Hematopoietic multipotent progenitor cell (in vitro differentiated cells): ENCODE measurements at regions not wholly inside any gene's neighbourhood (a gene's known extent, or its start where the extent isn't known, plus 50 kb on each side); places are given as distances from the start of the nearest gene placed in this dataset.
"Not testable (repeated sequence)": the region's sequence is repeated elsewhere in the genome, so short reads cannot be mapped to it uniquely, and the experiment has no call there.

Experiments
- DNase-seq, 3 donors: peaks; one replicate each; pipeline ENCODE4 v3.0.0-alpha.2; 2011 to 2015; ENCODE audit warnings: low read depth in 2 of 3, low spot score in 2 of 3

DNA sequence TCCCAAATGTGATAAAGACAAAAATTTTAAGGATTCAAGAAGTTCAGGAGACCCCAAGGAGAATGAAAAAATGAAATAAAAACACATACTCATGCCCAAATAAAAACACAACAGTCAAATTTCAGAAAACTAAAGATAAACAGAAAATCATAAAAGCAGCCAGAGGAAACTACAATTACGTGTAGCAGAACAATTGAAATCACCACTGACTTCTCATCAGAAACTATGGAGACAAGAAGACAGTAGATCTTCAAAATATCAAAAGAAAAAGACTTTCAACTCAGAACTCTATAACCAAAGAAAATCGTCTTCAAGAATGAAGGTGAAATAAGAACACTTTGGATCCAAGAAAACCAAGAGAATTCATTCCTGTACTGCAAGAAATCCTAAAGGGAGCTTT is 54.9 kb downstream of the DIO3 start:
- no peak for DNase-seq

DNA sequence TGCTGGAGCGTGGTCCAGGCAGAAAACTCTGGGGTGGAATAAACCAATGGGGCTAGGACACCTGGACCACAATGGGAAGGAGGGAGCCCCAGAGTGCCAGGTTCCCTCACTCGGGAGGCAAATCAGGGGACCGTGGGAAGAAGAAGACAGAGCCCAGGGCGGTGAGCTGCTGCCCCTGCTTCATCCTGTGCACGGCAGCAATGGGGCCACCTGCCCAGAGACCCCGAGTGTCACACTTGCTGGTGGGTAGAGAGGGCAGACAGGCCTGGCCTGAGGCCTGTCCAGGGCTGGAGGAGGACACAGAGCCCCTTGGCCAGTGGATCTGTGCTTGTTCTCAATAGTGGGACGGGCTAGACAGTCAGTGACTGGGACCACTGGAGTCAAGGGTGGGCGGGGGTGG is 58.2 kb downstream of the DIO3 start:
- DNase-seq = no peak

DNA sequence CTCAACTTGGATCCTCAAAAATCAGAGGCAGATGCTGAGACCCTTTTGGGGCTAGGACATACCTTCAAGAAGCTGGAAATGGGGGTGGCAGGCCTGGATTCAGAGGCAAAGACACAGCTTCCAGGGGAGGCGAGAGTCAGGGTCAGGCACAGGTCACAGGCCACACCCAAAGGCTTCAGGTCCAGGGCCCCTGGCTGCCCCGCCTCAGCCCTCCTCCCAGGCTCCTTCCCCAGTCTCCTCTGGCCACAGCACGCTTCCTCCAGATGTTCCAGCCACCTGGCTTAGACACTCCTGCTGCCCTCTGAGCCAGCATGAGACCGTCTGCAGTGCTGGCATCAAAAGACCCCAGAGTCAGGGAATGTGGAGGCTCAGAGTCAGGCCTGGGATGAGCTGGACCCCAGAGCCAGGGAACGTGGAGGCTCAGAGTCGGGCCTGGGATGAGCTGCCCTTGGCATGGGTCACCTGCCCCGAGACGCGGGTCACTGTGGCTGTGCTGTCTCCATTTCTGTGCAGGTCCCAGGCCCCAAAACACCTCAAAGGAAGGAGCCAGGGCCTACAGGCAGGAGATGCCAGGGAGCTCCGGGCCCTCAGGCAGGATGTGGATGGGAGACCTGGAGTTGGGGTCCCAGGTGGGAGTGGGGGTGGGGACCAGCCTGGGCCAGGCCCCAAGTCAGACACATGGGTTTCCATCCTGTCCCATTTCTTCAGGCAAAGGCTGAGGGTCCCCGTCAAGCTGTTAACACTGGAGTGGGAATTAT is 58.9 kb downstream of the DIO3 start:
- DNase-seq = no peak

DNA sequence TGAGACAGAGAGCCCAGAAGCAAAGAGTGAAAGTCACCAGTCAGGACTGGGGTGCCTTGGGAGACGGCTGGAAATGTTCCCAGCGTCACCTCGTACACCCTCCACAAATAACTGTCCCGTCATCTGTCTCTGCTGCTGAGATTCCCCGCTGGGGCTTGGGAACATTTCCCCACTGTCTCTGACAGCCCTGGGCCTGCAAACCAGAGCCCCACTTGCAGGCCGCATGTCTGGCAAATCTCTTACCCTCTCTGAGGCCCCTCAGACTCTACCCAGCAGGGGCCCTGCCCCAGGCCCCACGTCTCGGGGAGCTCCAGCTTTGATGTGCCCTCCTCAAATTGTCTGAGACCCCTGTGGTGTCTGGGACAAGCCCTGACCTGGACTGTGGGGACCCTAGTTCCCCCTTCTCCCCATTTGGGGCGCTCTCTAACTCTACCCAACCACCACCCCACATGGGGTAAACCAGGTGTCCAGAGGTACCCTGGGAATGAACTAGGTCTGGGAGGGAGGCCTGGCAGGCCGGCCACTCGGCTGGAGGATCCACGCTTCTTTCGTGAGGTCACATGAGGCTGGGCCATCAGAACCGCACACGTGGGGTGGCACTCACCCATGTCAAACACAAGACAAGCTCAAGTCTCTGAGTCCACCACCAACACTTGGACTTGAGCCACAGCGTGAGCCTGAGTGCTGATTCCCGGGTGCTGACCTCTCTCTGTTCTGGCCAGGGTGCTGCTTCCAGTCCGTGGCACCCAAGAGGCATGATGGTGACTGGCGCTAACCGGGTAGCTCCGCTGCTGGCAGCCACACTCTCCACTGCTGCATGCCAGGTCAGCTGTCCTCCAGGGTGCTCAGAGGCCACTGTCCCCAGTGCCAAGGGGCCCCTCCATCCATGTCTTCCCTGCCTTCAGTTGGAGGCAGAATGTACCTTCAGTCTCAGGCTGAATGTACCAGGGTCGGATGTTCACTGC is 59.8 kb downstream of the DIO3 start:
- DNase-seq = no peak

DNA sequence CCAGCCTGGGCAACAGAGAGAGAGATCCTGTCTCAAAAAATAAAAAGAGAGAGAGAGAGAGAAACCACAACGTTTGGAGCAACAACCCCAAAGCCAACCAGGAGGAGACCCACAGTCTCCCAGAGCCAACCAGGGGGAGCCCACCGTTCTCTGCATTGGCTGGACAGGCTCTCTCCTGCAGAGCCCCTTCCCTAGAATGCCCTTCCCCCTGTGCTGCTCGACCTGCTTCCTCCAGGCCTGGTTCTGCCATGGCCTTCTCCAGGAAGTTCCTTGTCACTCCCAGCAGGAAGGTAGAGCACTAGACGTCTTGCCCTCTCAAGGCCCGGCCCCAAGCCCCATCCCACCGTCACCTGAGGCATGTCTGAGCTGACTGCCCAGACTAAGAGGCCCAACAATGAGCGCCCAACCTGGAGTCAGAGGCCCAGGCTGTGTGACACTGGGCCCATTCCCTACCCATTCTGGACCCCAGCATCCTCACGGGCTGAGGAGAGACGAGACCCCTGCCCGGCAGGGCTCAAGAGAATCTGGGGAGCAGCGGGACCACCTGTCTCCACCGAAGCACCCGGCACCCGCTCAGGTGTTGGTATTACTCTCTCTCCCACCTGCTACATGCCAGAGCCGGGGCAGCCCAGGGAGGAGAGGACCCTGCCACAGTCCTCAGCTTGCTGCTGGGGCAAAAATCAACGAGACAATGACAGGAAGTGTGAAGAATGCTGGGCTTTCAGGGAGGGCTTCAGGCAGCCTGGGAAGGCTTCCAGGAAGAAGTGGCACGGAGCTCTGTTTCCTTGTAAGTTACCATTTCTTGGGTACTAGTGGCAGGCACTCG is 61.2 kb downstream of the DIO3 start:
- DNase-seq = no peak

DNA sequence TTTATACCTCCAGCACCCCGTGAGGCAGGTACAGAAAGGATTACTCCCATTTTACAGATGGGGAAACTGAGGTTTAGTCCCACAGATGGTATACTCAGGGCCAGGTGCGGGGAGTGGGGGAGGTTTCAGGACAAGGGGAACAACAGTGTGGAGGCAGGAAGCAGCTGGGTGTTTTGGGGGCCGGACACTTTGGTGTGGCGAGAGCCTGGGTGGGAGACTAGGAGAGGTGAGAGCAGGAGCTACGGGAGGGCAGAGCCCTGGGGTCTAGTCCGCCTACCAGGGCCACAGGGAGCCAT is 61.7 kb downstream of the DIO3 start:
- no peak for DNase-seq

DNA sequence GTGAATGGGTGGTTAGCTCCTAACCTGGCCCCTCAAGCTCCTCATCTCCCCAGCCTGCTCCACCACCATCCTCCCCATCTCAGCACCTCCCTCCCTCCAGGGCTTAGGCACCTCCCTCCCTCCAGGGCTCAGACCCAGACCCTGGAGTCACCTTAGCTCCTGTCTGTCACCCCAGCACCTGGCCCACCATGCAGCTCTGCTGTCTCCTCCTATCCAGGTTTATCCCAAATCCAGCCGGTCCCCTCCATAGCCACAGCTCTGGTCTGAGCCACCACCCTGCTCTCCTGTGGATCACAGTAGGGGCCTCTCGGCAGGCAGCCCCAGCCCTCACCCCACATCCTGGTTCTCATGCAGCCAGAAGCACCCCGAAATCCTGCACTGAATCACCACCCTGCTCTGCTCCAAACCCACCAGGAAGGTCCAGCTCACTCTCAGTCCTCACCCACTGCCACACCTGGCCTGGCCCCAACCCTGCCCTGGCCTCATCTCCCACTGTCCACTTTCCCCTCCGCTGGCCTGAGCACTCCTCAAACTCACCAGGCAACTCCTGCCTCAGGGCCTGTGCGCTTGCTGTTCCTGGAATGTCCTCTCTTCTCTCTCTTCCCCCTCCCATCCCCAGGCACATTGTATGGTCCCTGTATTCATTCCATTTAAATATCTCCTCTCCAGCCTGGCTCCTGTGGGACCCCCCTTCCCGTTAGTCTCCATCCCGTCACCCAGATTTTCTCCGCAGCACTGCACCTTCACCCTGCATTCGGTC is 62.6 kb downstream of the DIO3 start:
- DNase-seq = no peak

DNA sequence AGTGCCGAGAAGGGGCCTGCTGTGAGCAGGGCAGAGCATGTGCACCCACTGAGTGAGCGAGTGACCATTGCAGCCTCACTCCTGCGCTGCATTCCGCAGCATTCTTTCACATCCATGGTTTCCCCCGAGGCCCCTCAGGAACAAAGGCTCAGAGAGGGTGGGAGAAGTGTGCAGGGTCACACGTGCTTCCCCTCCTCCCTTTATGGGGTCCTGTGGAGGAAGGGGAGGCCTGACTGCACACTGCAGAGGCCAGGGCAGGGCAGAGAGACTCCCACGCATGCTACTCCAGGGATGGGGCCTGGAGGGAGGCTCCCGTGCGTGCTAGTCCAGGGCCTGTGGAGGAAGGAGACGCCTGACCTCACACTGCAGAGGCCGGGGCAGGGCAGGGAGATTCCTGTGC is 63.2 kb downstream of the DIO3 start:
- DNase-seq = no peak

DNA sequence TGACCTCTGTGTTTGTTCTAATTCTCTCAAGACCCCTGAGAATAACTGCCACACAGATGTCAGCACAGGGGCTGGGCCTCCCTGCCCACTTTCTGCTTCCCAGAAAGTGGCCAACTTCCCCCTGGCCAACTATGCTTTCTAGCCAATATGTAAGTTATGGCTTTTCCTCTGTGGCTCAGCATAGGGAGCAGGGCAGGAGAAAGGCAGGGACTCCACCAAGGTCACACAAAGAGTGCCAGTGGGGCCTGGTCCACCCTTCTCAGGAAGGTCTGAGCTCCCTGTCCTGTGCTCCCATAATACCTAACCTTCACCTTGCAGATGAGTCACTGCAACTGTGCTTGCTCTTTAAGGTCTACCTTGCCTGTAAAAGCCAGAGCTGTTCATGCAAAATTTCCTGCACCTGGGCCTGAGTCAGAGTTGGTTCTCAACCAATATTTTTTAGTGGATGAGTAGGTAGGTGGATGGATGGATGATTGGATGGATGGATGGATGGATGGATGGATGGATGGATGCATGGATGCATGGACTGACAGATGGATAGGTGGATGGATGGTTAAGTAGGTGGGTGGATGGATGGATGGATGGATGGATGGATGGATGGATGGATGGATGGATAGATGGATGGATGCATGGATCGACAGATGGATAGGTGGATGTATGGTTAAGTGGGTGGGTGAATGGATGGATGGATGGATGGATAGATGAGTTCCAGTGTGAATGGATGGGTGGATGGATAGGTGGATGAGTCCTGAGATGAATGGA is 64.2 kb downstream of the DIO3 start:
- DNase-seq = no peak

DNA sequence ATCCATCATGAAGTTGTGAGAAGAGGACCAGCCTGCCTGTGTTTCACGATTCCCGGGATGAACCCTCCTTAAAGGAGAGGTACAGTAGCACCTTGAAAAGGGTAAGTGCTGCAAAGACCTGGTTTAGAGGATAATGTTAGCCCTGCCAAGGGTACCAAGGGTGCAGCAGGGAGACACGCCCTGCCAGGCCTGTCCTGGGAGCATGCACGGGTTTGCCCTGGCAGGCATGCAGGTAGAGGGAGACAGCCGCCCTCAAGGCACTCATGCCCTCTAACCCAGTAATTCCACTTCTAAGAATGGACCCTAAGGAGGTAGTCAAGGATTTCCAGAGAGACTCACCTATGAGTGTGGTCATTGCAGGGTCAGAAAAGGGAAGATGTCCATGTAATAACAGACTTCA is 65.0 kb downstream of the DIO3 start:
- no peak for DNase-seq

DNA sequence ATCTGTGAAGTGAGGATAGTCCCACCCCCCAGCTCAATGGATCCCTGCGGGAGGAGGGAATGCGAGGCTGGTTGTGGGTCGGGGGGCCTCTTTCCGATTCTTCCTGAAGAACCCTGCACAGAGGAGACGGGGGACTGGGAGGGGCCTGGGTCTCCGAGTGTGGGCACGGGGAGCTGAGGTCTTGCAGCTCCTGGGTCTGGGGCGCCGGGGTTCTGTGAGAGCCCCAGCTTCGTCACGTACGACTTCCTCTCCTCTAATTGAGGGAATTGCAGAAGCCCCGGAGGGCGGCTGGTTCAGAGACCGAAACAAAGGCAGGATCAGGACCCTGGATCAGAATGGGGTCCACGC is 66.6 kb downstream of the DIO3 start:
- peak in 2 of 3 donors; percentile 32 to 59 for DNase-seq

DNA sequence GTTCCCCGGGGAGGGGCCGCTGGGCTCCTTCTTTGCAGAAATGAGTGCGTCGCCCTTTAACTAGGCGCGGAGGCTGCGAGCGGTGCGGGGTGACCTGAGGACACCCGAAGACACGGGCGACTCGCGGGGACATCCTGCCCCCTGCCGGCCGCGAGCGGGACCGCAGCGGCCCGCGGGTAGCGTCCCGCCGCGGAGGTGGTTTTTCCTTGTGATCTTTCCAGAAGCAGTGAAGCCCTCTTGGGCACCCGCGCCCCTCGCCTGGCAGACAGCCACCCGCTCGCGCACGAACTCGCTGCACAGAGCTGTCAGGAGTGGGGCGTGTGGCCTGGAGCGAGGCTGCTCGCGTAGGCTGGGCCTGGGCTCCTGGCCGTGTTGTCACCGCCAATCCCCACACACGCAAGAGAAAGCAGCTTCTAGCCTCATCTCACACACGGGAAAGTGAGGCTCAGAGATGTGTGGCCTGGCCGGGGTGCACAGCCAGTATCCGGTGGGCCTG is 67.2 kb downstream of the DIO3 start:
- DNase-seq = peak; percentile 59 to 77 (median 74)

DNA sequence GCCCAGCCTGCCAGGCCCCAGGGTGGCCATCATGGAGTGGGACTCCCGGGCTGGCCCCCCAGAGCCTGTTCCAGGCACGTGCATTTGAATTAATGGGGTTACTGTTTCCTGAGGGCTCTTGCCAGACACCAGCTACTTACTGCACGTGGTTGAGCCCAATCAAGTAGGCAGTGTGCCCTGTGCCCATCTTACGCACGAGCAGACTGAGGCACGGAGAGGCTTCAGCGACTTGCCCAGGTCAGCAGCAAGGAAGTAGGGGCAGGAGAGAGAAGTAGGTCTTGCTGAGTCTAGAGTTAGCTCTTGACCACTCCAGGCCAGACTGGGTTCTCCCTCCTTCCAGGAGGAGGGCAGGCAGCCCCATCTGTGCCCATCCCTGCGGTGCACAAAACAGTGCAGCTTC is 67.7 kb downstream of the DIO3 start:
- no peak for DNase-seq

DNA sequence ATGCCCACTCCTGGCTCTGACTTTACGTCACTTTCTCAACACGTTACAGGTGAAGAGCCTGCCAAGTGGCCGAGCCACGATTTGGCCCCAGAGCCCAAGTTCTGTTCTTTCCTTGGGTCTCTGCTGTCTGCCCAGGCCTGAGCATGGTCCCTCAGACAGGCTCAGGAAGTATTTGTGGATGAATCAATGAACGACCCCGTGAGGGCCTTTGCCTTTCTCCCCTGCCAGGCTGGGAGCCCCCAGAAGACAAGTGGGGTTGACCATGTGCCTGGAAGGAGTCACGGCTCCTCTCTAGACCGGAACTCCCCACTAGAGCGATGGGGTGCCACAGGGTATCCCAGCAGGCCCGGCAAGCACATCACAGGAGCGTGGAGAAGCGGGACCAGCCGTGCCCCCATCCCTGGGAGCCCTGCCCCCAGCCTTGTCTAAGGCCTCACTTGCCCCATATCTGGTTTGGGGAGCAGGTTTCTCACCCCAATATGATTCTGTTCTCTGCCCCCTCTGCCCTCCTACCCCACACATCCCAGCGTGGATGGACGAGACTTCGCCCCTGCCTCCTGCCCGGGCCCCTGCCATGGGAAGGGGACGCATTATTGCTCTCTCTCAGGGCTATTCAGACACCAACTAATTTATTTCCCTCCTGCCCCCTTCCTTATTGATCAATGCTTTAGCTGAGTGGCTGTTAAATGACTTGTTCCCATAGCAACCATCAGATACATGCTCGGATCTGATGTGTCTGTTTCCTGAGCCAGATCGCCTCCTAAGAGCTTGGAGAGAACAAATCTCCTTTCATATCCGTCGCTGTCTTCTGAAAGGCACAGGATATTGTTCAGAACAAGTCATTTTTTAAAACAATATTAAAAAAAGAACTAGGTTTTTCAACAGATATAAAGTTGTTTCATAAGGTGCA is 69.0 kb downstream of the DIO3 start:
- DNase-seq = no peak

DNA sequence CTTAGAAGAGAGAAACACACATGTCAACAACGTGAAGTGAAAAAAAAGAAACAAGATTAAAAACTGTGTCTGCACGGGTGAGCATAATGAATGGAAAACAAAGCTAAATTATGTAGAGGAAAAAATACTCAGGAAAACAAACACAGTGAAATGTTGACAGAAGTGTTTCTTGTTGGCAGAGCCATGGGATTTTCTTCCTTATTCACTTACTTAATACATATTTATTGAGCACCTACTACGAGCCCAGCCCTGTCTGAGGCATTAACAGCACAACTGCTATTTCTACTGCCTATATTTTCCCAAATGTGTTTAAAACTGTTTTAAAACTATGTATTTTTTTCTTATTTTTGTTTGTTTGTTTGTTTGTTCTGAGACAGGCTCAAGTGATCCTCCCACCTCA is 69.9 kb downstream of the DIO3 start:
- no peak for DNase-seq

DNA sequence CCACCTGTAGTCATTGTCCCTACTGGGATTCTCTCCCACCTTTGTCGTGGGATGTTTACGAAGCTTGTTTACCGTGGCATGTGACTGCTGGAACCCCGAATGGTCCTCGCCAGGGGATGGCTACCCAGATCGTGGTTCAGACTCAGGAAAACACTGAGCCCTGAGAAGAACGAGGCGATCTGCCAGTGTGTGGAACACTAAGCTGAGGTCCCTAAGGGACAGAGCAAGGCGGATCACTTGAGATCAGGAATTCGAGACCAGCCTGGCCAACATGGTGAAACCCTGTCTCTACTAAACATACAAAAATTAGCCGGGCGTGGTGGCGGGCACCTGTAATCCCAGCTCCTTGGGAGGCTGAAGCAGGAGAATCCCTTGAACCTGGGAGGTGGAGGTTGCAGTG is 70.7 kb downstream of the DIO3 start:
- DNase-seq = not testable (repeated sequence)

DNA sequence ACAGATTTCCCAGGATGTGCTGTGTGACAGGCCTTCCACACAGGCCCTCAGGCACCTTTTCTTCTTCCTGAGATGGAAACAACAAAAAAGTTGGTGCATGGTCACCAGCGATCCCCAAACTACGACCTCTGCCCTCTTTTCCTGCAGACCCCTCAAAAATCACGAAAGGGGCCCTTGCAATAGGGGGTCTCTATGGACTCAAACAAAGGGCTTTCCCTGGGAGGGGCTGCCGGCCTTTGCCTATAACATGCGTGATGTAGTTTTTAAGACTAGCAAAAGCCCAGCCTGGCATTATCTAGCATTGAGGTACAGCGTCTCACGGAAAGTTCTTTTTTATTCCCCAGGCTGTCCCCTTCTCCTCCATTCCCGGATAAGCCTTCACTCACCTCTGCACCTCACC is 71.2 kb downstream of the DIO3 start:
- no peak for DNase-seq

DNA sequence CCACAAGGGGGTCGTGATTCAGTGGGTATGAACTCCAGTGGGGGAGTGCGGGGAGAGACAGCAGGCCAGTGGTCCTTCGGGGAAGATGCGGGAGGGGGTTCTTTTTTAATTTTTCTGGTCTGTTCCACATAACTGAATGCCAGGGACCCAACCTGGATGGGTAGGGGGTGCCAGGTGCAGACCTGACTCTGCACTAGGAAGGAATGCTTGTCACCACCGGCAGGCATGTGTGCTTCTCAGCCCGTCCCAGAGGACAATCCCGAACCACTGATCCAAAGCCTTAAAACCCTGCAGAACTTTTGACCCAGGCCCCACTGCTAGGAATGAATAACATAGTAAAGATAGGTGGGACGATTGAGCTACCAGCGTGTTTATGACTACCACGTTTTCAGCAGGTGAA is 72.0 kb downstream of the DIO3 start:
- no peak for DNase-seq
